ENCODE measurements at regions not wholly inside any gene's neighbourhood (a gene's known extent, or its start where the extent isn't known, plus 50 kb on each side); places are given as distances from the start of the nearest gene placed in this dataset.

DNA sequence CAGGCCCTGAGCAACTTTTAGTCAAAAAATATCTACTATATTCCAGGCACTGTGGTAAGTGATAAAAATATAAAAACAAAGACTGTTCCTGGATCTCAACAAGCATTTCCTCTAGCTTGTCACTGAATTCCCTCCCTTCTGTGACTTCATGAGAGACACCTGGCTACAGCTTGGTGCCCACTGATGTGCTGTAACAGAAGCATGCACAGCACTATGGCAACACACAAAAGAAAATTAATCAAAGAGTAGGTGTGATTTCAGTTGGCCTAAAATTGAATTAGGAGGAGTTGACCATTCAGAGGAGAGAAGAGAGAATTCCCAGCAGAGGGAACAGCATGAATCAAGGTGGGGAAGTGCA is 158.9 kb upstream of the LPP start:
- TF ChIP-seq ZNF335 (tag by site-specific recombination; conservative IDR thresholded peaks at IDR 0.05) (no peak), ZNF629 (tag by site-specific recombination; IDR thresholded peaks at IDR 0.05) (no peak), ZNF747 (tag by site-specific recombination; IDR thresholded peaks at IDR 0.05) (no peak)
- TF ChIP-seq, protein P1, sequence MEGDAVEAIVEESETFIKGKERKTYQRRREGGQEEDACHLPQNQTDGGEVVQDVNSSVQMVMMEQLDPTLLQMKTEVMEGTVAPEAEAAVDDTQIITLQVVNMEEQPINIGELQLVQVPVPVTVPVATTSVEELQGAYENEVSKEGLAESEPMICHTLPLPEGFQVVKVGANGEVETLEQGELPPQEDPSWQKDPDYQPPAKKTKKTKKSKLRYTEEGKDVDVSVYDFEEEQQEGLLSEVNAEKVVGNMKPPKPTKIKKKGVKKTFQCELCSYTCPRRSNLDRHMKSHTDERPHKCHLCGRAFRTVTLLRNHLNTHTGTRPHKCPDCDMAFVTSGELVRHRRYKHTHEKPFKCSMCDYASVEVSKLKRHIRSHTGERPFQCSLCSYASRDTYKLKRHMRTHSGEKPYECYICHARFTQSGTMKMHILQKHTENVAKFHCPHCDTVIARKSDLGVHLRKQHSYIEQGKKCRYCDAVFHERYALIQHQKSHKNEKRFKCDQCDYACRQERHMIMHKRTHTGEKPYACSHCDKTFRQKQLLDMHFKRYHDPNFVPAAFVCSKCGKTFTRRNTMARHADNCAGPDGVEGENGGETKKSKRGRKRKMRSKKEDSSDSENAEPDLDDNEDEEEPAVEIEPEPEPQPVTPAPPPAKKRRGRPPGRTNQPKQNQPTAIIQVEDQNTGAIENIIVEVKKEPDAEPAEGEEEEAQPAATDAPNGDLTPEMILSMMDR (tag by site-specific recombination; IDR thresholded peaks at IDR 0.05): no peak

Data from HEK293 (cell line).